Mesothelial cell of epicardium (in vitro differentiated cells): ENCODE measurements at regions not wholly inside any gene's neighbourhood (a gene's known extent, or its start where the extent isn't known, plus 50 kb on each side); places are given as distances from the start of the nearest gene placed in this dataset.

Source experiments
- DNase-seq, 2 experiments: peaks; one replicate each; pipeline ENCODE4 v3.0.0; 2021; ENCODE audit warnings: low spot score in 2 of 2; ENCODE audit not compliant: unreplicated experiment in 2 of 2
- H3K27ac Mint-ChIP-seq: 2 replicates; pipeline ENCODE4 v1.8.0; 2021; ENCODE audit warnings: mixed read lengths
- H3K27me3 Mint-ChIP-seq: 2 replicates; pipeline ENCODE4 v1.8.0; 2021; ENCODE audit warnings: low read depth, mixed read lengths
- H3K36me3 Mint-ChIP-seq: 2 replicates; pipeline ENCODE4 v1.8.0; 2021; ENCODE audit warnings: mixed read lengths
- H3K4me1 Mint-ChIP-seq: 2 replicates; pipeline ENCODE4 v1.8.0; 2021; ENCODE audit warnings: mixed read lengths
- H3K4me3 Mint-ChIP-seq: 2 replicates; pipeline ENCODE4 v1.8.0; 2021; ENCODE audit warnings: mild to moderate bottlenecking, moderate library complexity, mixed read lengths
- H3K9me3 Mint-ChIP-seq: 2 replicates; pipeline ENCODE4 v1.8.0; 2021; ENCODE audit warnings: mixed read lengths
- TF ChIP-seq, protein P1 (sequence below): fragments of 200-600 bp; sonication (generic); IDR thresholded peaks from one replicate; pipeline ENCODE4 v1.5.0; 2021; ENCODE audit warnings: antibody characterized with exemption; ENCODE audit not compliant: unreplicated experiment

DNA sequence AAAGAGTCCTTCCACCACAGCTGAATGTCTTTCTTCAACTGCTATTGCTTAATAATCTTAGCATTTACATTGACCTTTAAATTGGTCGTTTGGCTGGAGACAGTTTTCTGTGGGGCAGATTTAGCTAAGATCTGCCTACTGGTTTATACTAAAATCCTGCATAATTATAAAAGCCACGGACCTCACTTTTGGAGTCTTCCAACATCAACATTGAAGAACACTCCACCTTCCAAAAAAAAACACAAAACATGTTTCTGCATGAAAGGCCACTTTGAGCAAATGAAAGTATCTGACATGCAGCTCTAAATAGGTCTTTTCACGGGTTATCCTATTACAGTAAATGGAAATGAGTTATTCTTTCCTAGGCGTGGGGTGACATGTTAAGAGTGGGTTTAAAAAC, 57.0 kb upstream of the KRR1 start:
- TF ChIP-seq, protein P1, sequence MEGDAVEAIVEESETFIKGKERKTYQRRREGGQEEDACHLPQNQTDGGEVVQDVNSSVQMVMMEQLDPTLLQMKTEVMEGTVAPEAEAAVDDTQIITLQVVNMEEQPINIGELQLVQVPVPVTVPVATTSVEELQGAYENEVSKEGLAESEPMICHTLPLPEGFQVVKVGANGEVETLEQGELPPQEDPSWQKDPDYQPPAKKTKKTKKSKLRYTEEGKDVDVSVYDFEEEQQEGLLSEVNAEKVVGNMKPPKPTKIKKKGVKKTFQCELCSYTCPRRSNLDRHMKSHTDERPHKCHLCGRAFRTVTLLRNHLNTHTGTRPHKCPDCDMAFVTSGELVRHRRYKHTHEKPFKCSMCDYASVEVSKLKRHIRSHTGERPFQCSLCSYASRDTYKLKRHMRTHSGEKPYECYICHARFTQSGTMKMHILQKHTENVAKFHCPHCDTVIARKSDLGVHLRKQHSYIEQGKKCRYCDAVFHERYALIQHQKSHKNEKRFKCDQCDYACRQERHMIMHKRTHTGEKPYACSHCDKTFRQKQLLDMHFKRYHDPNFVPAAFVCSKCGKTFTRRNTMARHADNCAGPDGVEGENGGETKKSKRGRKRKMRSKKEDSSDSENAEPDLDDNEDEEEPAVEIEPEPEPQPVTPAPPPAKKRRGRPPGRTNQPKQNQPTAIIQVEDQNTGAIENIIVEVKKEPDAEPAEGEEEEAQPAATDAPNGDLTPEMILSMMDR: no peak

GRCh38 chr12:75565795-75566194, 54.4 kb upstream of the KRR1 start:
- Mint-ChIP-seq H3K9me3 (peaks cover 12% of the 10 kb centered on the region), H3K4me1 (peaks cover 23% of the 10 kb centered on the region), H3K27ac (no peak overlapping the region), H3K4me3 (no peak overlapping the region), H3K36me3 (peaks cover 5% of the 10 kb centered on the region), H3K27me3 (no peaks in the 10 kb centered on the region)
- no peak for DNase-seq
- TF ChIP-seq, protein P1: no peak

More for the DNA sequence above, 57.0 kb upstream of the KRR1 start:
- Mint-ChIP-seq H3K4me1 (peaks cover 20% of the 10 kb centered on the region), H3K4me3 (no peak overlapping the region), H3K27me3 (no peaks in the 10 kb centered on the region), H3K36me3 (peaks cover 15% of the 10 kb centered on the region), H3K9me3 (peaks cover 29% of the 10 kb centered on the region), H3K27ac (no peak overlapping the region)
- DNase-seq: no peak

DNA sequence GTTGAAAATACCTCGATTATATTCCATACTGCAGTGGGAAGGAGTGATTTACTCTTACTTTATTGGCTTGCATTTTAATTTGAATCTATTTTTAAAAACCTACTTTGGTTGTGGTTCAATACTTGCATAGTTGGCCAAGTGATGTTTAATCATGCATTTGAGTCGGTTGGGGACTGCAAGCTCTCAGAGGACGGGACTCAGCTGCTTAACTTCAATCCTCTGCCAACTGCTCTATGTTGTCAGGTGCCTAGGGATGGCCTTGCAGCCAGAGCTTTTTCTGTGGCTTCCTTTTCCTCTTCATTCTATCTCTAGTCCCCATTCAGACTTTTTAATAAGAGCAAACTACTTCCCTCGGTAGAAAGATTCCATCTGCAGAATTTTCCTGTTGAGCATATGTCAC, 53.4 kb upstream of the KRR1 start:
- no peaks in the 10 kb centered on the region for H3K27me3 Mint-ChIP-seq
- H3K4me1 Mint-ChIP-seq: peaks cover 32% of the 10 kb centered on the region
- TF ChIP-seq, protein P1: no peak
- DNase-seq: no peak
- peaks cover 5% of the 10 kb centered on the region for H3K36me3 Mint-ChIP-seq
- no peak overlapping the region for H3K27ac Mint-ChIP-seq
- H3K4me3 Mint-ChIP-seq: no peak overlapping the region
- peaks cover 12% of the 10 kb centered on the region for H3K9me3 Mint-ChIP-seq

GRCh38 chr12:75564398-75564797, 53.0 kb upstream of the KRR1 start:
- TF ChIP-seq, protein P1: no peak
- DNase-seq: no peak
- H3K27me3 Mint-ChIP-seq: no peaks in the 10 kb centered on the region
- peaks cover 32% of the 10 kb centered on the region for H3K4me1 Mint-ChIP-seq
- H3K9me3 Mint-ChIP-seq: peaks cover 12% of the 10 kb centered on the region
- H3K27ac Mint-ChIP-seq: no peak overlapping the region
- H3K4me3 Mint-ChIP-seq: no peak overlapping the region
- H3K36me3 Mint-ChIP-seq: peaks cover 5% of the 10 kb centered on the region

GRCh38 chr12:75563351-75563750, 51.9 kb upstream of the KRR1 start:
- Mint-ChIP-seq H3K9me3 (peaks cover 12% of the 10 kb centered on the region), H3K36me3 (peaks cover 5% of the 10 kb centered on the region), H3K27me3 (no peaks in the 10 kb centered on the region), H3K4me3 (no peak overlapping the region), H3K4me1 (peaks cover 31% of the 10 kb centered on the region), H3K27ac (no peak overlapping the region)
- TF ChIP-seq, protein P1: no peak
- DNase-seq: no peak

DNA sequence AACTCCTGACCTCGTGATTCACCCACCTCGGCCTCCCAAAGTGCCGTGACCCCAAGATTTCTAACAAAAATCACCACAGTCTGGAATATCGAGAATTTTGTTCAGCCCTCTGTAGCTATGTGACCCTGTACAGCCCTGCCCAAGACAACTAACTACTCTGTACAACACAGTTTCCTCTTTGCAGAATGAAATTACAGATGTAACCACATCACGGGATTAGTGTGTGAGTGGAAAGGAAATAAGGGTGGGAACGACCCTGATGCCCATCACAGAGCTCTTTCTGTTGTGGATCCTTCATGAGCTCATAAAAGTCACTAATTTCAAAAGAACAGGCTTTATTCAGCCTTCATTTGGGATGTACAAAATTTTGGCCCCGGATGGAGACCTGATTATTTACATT, 50.5 kb upstream of the KRR1 start:
- TF ChIP-seq, protein P1: no peak
- Mint-ChIP-seq H3K4me3 (no peak overlapping the region), H3K27ac (no peak overlapping the region), H3K4me1 (peaks cover 30% of the 10 kb centered on the region), H3K36me3 (peaks cover 5% of the 10 kb centered on the region), H3K9me3 (peaks cover 12% of the 10 kb centered on the region), H3K27me3 (no peaks in the 10 kb centered on the region)
- DNase-seq: no peak
